Astrocyte (in vitro differentiated cells and primary cell): ENCODE measurements at regions not wholly inside any gene's neighbourhood (a gene's known extent, or its start where the extent isn't known, plus 50 kb on each side); places are given as distances from the start of the nearest gene placed in this dataset.

Source experiments
- DNase-seq: peaks from one replicate; pipeline ENCODE4 v3.0.0-alpha.2; 2010; ENCODE audit warnings: low read depth
- FAIRE-seq: peaks from 2 replicates; lab custom pipeline; 2011; peaks lifted over from hg19 to GRCh38; lab: Jason Lieb, UNC
- H2AFZ ChIP-seq: 2 replicates; pipeline ENCODE4 v1.6.0; 2012; ENCODE audit warnings: low read depth, low read length, inconsistent platforms
- H3K27ac ChIP-seq: 2 replicates; pipeline ENCODE4 v1.5.1; 2011; ENCODE audit warnings: low read depth, low read length, inconsistent platforms
- H3K27me3 ChIP-seq: 2 replicates; pipeline ENCODE4 v1.6.0; 2011; ENCODE audit warnings: low read length, inconsistent platforms; ENCODE audit not compliant: insufficient read depth
- H3K36me3 ChIP-seq: 2 replicates; pipeline ENCODE4 v1.5.1; 2011; ENCODE audit warnings: low read length, inconsistent platforms; ENCODE audit not compliant: insufficient read depth
- H3K4me1 ChIP-seq: 2 replicates; pipeline ENCODE4 v1.5.1; 2011; ENCODE audit warnings: low read length, inconsistent platforms; ENCODE audit not compliant: insufficient read depth
- H3K4me2 ChIP-seq: 2 replicates; pipeline ENCODE4 v1.6.0; 2012; ENCODE audit warnings: low read length, inconsistent platforms
- H3K4me3 ChIP-seq: 2 replicates; pipeline ENCODE4 v1.5.1; 2011; ENCODE audit warnings: low read depth, mild to moderate bottlenecking, low read length, inconsistent platforms; ENCODE audit not compliant: insufficient read depth
- H3K79me2 ChIP-seq: 2 replicates; pipeline ENCODE4 v1.6.0; 2012; ENCODE audit warnings: mild to moderate bottlenecking, low read length, inconsistent platforms; ENCODE audit not compliant: insufficient read depth
- H3K9ac ChIP-seq: 2 replicates; pipeline ENCODE4 v1.6.0; 2012; ENCODE audit warnings: mild to moderate bottlenecking, low read length, inconsistent platforms
- H3K9me3 ChIP-seq: 2 replicates; pipeline ENCODE4 v1.5.1; 2012; ENCODE audit warnings: low read depth, mild to moderate bottlenecking, low read length, inconsistent platforms; ENCODE audit not compliant: insufficient read depth
- H4K20me1 ChIP-seq: 2 replicates; pipeline ENCODE4 v1.6.0; 2012; ENCODE audit warnings: low read length, inconsistent platforms; ENCODE audit not compliant: insufficient read depth
- H3K27ac Mint-ChIP-seq: one replicate; pipeline ENCODE4 v1.8.0; 2021; ENCODE audit warnings: mild to moderate bottlenecking, mixed read lengths; ENCODE audit not compliant: unreplicated experiment
- H3K27me3 Mint-ChIP-seq: one replicate; pipeline ENCODE4 v1.8.0; 2021; ENCODE audit warnings: low read depth, mixed read lengths; ENCODE audit not compliant: unreplicated experiment
- H3K36me3 Mint-ChIP-seq: one replicate; pipeline ENCODE4 v1.8.0; 2021; ENCODE audit warnings: low read depth, mixed read lengths; ENCODE audit not compliant: unreplicated experiment
- H3K4me1 Mint-ChIP-seq: one replicate; pipeline ENCODE4 v1.8.0; 2021; ENCODE audit warnings: low read depth, mixed read lengths; ENCODE audit not compliant: unreplicated experiment
- H3K4me3 Mint-ChIP-seq: one replicate; pipeline ENCODE4 v1.8.0; 2021; ENCODE audit warnings: mild to moderate bottlenecking, moderate library complexity, mixed read lengths; ENCODE audit not compliant: unreplicated experiment
- H3K9me3 Mint-ChIP-seq: one replicate; pipeline ENCODE4 v1.8.0; 2021; ENCODE audit warnings: mild to moderate bottlenecking, mixed read lengths; ENCODE audit not compliant: unreplicated experiment
- EZH2 ChIP-seq: IDR thresholded peaks from 2 replicates; pipeline ENCODE4 v1.6.1; 2012; ENCODE audit warnings: mild to moderate bottlenecking, low read length, inconsistent platforms; ENCODE audit not compliant: insufficient read depth
- TF ChIP-seq, protein P1 (sequence below): IDR thresholded peaks from 2 replicates; pipeline ENCODE4 v1.5.1; 2011; ENCODE audit warnings: low read depth, mild to moderate bottlenecking, inconsistent platforms, low read length, moderate library complexity; ENCODE audit not compliant: insufficient read depth

DNA sequence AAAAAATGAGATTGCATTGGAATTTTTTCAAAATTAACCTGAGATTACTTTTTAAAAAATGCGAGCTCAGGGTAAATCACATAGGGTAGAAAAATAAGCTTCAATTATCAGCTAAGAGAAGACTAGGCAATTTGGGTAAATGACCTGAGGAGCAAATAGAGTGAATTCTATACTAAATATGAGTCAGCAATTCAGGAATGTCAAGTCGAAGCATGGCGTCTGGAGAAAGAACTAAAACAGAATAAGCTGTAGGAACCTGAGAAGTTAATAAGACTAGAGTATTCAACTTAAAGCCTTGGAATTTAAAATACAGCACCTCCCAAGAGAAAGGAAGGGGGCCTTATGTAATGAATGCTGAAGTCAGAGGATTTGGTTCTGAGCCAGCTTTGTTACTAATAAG is 487.0 kb downstream of the SUCLG1 start:
- Mint-ChIP-seq H3K4me1 (peaks cover 25% of the 10 kb centered on the region), H3K27ac (peak overlapping the region; percentile 70), H3K9me3 (peaks cover 1% of the 10 kb centered on the region), H3K36me3 (no peaks in the 10 kb centered on the region), H3K27me3 (no peaks in the 10 kb centered on the region), H3K4me3 (no peak overlapping the region)
- H3K4me1 ChIP-seq = no peaks in the 10 kb centered on the region
- no peak for TF ChIP-seq EZH2
- TF ChIP-seq, protein P1, sequence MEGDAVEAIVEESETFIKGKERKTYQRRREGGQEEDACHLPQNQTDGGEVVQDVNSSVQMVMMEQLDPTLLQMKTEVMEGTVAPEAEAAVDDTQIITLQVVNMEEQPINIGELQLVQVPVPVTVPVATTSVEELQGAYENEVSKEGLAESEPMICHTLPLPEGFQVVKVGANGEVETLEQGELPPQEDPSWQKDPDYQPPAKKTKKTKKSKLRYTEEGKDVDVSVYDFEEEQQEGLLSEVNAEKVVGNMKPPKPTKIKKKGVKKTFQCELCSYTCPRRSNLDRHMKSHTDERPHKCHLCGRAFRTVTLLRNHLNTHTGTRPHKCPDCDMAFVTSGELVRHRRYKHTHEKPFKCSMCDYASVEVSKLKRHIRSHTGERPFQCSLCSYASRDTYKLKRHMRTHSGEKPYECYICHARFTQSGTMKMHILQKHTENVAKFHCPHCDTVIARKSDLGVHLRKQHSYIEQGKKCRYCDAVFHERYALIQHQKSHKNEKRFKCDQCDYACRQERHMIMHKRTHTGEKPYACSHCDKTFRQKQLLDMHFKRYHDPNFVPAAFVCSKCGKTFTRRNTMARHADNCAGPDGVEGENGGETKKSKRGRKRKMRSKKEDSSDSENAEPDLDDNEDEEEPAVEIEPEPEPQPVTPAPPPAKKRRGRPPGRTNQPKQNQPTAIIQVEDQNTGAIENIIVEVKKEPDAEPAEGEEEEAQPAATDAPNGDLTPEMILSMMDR = no peak
- no peaks in the 10 kb centered on the region for H4K20me1 ChIP-seq
- FAIRE-seq (no peak), DNase-seq (no peak)
- no peak overlapping the region for H3K9ac ChIP-seq
- peak overlapping the region; percentile 41 for H3K4me2 ChIP-seq
- no peaks in the 10 kb centered on the region for H3K79me2 ChIP-seq
- H3K36me3 ChIP-seq = no peaks in the 10 kb centered on the region
- H3K4me3 ChIP-seq = no peak overlapping the region
- H2AFZ ChIP-seq = peak overlapping the region; percentile 41
- no peak overlapping the region for H3K27ac ChIP-seq
- H3K27me3 ChIP-seq = no peaks in the 10 kb centered on the region
- H3K9me3 ChIP-seq = no peaks in the 10 kb centered on the region

GRCh38 chr2:83971547-83971946 is 487.5 kb downstream of the SUCLG1 start:
- no peaks in the 10 kb centered on the region for H3K36me3 ChIP-seq
- peak overlapping the region; percentile 70 for H3K27ac Mint-ChIP-seq
- no peak overlapping the region for H3K4me3 ChIP-seq
- H3K27ac ChIP-seq = no peak overlapping the region
- no peaks in the 10 kb centered on the region for H3K27me3 Mint-ChIP-seq
- H3K36me3 Mint-ChIP-seq = no peaks in the 10 kb centered on the region
- H3K9me3 Mint-ChIP-seq = no peaks in the 10 kb centered on the region
- H2AFZ ChIP-seq = no peak overlapping the region
- no peaks in the 10 kb centered on the region for H3K79me2 ChIP-seq
- H3K9me3 ChIP-seq = no peaks in the 10 kb centered on the region
- no peak overlapping the region for H3K4me2 ChIP-seq
- DNase-seq (no peak), FAIRE-seq (no peak)
- no peak overlapping the region for H3K9ac ChIP-seq
- no peaks in the 10 kb centered on the region for H3K27me3 ChIP-seq
- peak overlapping the region; percentile 3 for H3K4me3 Mint-ChIP-seq
- TF ChIP-seq, protein P1 = no peak
- no peak for TF ChIP-seq EZH2
- H3K4me1 ChIP-seq = no peaks in the 10 kb centered on the region
- no peaks in the 10 kb centered on the region for H4K20me1 ChIP-seq
- peaks cover 25% of the 10 kb centered on the region for H3K4me1 Mint-ChIP-seq

DNA sequence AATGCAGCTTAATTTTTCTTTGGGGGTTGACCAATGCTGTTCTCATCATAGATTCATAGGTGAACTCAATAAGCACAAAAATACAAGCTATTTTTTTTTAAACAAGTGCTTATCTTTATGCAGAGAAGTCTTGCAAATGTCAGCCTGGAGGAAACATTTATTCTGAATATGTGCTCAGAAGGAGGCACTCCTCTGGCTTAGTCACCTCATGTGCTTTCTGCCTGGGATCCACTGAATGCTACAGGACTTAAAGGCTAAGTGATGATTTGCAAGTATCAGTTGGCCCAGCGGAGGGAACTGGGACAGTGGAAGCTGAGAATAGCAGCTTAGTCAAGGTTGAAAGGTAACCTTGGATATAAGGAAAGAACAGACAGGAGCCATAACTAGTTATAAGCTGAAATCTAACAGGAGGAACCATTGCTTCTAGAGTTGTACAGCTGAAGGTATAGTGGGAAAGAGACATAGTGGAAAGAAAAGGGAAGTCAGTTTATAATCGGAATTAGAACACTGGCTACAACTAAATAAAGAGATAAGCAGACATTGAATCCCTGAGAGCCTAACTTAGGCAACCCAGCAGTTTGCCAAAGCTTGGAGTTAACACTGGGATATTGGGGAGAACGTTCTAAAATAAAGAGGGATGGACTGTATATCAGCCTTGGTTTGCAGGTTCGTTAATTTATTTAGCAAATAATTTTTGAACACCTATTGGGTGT is 488.7 kb downstream of the SUCLG1 start:
- H3K27ac Mint-ChIP-seq = no peak overlapping the region
- DNase-seq (no peak), FAIRE-seq (no peak)
- H3K27me3 Mint-ChIP-seq = no peaks in the 10 kb centered on the region
- no peaks in the 10 kb centered on the region for H3K4me1 ChIP-seq
- no peak overlapping the region for H3K9ac ChIP-seq
- no peak overlapping the region for H2AFZ ChIP-seq
- no peaks in the 10 kb centered on the region for H3K36me3 ChIP-seq
- H3K4me3 ChIP-seq = no peak overlapping the region
- peaks cover 25% of the 10 kb centered on the region for H3K4me1 Mint-ChIP-seq
- no peaks in the 10 kb centered on the region for H3K36me3 Mint-ChIP-seq
- no peak overlapping the region for H3K27ac ChIP-seq
- H3K4me2 ChIP-seq = no peak overlapping the region
- H3K4me3 Mint-ChIP-seq = no peak overlapping the region
- H3K9me3 Mint-ChIP-seq = no peaks in the 10 kb centered on the region
- no peaks in the 10 kb centered on the region for H4K20me1 ChIP-seq
- no peaks in the 10 kb centered on the region for H3K9me3 ChIP-seq
- H3K27me3 ChIP-seq = no peaks in the 10 kb centered on the region
- TF ChIP-seq, protein P1 = no peak
- no peak for TF ChIP-seq EZH2
- H3K79me2 ChIP-seq = no peaks in the 10 kb centered on the region
